HG03280 (cell line): ENCODE measurements at regions not wholly inside any gene's neighbourhood (a gene's known extent, or its start where the extent isn't known, plus 50 kb on each side); places are given as distances from the start of the nearest gene placed in this dataset.

Source experiments
- ATAC-seq: cut with Tn5 transposase; IDR thresholded peaks from one replicate; pipeline ENCODE4 v1.9.1; 2021; ENCODE audit warnings: mild to moderate bottlenecking, moderate library complexity; ENCODE audit not compliant: unreplicated experiment

DNA sequence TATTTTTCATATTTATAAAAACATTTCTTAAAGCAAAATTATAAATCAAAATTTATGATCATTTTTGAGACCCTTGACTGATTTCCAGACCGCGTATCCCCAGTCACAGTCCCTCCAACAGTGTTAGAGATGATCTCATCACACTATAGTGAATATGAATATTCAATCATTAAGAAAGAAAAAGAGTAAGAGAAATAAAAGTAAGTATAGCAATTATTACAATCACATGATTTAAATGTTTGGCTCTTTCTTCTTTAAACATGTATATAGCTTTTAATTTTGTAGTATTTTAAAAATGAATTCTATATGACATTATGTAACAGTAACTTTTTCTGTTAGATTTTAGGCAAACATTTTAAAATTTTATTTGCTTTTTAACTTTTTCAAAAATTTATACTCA lies 438.3 kb downstream of the RFPL4B start:
- ATAC-seq = no peak

DNA sequence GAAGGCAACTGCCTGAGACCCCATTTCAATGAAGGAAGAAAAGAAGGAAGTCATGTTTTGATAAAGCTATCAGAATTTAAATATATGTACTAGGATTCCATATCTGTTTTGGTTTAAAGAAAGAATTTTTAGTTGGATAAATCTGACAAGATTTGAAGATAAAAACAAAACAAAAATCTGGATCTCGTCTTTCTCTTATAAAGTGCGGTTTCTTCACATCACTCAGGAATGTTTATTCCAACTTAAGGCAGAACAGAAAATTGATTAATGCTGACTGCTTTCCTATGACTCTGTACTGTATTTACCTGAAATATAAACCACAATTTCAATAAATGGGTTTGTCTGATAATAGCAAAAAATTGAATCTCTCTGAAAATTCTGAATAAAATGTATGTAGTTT lies 439.7 kb downstream of the RFPL4B start:
- no peak for ATAC-seq

DNA sequence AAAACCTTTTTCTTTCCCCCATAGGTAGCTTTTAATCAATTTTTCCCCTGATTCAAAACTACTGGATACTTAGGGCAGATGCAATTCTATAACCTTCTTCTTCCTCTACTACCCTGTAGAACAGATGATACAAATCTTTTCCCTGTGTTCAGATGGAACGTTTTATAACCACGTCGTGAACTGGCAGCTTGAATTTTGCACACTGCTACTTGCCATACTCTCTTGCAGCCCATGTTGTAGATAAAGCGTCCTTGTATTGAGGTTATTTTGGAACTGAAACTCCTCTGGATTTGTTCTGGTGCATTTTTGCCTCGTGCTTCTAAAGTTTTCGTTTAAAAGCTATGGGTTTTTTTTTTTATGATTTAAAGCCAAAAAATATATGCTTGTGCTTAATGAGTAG lies 440.2 kb downstream of the RFPL4B start:
- no peak for ATAC-seq

DNA sequence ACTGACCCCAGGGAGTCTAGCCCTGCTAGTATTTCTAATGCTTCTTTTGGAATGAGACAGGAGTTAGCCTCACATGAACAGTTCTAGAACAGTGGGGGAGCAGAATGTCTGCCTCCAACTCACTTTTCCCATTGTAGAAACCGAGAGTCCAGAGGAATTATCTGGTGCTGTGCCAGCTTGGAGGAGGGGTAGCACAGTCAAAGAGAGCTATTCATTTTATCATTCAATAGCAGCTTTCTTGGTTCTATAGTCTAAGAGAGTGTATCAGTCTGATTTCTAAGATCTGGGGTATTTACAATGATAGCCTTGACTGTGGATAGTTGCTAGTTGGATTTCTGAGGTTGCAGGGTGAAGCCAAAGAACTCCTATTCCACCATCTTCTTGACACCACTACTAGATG lies 448.2 kb downstream of the RFPL4B start:
- ATAC-seq = no peak

- ATAC-seq = no peak
Observed at GRCh38 chr6:112796712-112797111, 449.6 kb downstream of the RFPL4B start.

DNA sequence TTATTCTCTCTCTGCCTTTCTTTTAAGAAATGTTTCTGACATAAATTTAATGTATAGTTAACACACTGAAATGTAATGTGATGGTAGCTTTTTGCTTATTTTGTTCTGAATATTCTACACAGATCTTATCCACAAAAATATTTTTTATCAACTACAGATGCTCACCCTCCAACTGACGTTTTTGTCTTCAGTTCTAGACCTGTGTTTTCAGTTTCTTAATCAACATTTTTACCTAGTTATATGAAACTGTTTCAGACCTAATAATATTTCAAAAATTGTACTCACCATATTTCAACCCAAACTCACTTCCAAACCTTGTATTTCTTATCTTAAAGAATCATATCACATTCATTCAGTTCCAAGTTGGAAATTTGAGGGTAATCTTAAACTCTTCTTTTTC lies 452.8 kb downstream of the RFPL4B start:
- ATAC-seq = no peak

- no peak for ATAC-seq
Observed at GRCh38 chr6:112800439-112800838, 453.3 kb downstream of the RFPL4B start.

- no peak for ATAC-seq
Observed at GRCh38 chr6:112800916-112801315, 453.8 kb downstream of the RFPL4B start.

DNA sequence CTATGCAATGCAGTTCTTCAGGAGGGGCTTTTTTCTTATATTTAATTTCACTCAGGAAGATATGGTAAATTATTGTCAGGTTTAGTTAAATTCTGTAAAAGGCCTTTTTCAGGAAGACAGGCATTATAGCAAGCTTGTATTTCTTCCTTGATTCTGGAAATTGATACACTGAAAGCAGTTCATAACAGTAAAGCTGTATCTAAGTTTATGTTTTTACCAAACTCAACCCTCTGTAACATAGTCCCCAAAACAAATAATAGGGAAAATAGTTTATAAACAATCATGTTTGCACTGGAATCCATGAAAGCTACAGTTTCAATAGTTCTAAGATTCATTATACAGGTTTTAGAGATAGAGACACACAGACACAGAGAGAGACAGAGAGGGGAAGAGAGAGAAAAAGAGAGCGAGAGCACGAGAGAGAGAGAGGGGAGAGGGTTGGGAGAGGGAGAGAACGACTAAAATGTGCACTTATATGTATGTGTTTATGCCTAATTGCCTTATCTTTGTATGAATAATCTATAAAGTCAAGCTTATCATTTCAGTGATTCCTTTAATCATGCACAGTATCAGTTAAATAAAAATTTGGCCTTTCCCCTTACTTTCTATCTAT lies 454.4 kb downstream of the RFPL4B start:
- no peak for ATAC-seq

GRCh38 chr6:112802144-112802543 lies 455.0 kb downstream of the RFPL4B start:
- ATAC-seq = no peak

GRCh38 chr6:112804638-112805330 lies 457.7 kb downstream of the RFPL4B start:
- ATAC-seq = no peak

DNA sequence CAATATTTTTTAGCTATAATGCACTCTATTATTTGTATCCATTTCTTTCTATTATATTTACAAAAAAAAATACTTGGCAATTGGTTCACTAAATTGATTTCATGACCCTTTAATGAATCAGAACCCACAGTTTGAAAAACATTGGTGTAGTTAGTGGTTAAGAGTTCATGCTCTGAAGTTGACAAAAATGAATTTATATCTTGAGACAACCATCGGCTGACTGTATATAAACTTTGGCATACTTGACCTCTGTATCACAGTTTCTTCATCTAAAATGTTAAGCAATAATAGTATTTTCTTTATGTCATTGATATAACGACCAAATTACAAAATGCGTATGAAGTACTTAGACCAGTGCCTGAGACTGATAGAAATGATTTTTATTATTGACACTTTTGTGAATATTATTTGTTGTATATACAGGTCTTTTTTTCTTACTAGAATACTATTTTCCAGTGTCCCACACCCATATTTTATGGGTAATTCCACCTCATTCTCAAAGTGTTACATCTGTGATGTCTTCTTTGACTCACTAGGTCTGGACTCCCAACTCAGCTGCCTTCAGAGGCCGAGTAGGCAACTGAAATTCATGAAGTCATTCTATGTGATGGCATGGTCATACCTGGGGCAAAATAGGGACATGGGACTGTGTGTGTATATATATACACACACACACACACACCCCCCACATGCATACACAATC lies 459.2 kb downstream of the RFPL4B start:
- no peak for ATAC-seq

DNA sequence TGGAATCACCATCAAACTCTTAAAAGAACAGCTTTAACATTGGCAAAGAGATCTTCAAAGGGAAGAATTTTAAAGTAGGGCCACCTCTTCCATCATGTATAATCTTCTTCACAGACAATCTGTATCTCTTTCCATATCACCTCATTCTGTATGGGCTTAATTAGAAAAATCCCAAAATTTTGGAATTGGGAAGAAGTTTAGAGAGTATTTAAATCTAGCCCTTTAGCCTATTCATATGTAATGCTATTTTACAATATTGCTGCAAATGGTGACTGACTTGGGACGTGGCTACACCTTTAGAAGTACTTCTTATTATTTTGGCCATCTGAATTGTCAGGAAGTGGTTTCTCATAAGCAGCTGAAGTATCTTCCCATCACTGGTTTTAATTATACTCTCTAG lies 474.3 kb downstream of the RFPL4B start:
- no peak for ATAC-seq

GRCh38 chr6:112822769-112823168 lies 475.6 kb downstream of the RFPL4B start:
- ATAC-seq = no peak

DNA sequence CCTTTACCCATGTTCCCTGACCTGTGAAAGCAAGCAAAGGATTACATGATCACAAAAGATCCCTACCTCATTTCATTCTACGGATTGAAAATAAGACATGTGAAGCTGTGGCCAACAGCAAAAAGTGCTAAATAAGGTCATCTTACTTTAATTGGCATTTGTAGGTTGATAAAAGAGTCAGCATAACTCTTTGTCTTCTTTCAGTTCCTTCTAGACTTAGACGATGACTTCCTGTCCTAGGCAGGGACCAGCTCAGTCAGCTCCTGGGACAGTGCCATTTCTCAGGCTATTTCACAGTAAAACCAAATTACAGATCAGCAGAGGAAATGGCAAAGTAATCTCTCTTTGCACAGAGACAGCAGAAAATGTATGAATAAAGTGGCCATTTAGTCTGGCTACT lies 480.7 kb downstream of the RFPL4B start:
- no peak for ATAC-seq

GRCh38 chr6:112831022-112831421 lies 483.9 kb downstream of the RFPL4B start:
- no peak for ATAC-seq

GRCh38 chr6:112833581-112834131 lies 486.5 kb downstream of the RFPL4B start:
- no peak for ATAC-seq

DNA sequence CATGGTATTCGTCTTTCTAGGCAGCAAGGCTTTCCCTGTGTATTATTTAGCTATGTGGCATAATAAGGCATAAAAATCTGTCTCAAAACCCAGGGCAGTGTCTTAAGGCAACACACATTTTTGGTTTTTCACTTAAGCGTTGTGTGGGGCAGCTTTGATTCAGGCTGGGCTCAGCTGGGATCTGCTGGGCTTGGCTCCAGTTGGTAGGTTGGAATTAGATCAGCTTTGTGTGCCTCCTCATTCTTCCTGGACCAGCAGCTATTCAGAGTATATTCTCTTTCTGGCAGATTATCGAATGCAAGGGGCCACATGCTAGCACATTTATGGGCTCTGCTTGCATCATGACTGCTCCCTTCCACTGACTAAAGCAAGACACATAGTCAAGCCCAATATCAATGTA lies 487.9 kb downstream of the RFPL4B start:
- ATAC-seq = no peak

DNA sequence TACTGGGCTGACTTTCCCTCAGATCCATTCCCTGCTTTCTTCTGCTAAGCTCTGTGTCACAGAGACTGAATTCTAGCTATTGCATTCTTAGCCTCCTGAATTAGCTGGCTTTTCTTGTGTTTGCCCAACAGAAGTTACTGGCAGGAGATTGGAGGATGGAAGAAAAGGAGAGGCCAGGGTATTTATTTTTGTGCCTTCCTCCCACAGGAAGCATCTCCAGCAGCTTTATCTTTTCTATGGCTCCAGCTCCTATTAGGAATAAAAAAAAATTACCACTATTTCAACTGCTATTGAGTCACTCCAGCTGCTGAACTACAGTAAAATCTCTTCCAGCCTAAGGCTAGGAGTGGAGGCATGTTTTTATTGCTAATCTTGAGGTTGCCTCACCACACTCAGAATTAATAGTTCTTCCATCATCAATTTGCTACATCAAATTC lies 492.4 kb downstream of the RFPL4B start:
- ATAC-seq = no peak

GRCh38 chr6:112841553-112842329 lies 494.6 kb downstream of the RFPL4B start:
- ATAC-seq = no peak

- ATAC-seq = no peak
Observed at GRCh38 chr6:112842330-112842685, 495.2 kb downstream of the RFPL4B start.
